CD14-positive monocyte (primary cell): ENCODE measurements at regions not wholly inside any gene's neighbourhood (a gene's known extent, or its start where the extent isn't known, plus 50 kb on each side); places are given as distances from the start of the nearest gene placed in this dataset.
A peak's percentile ranks its signal among the peaks of the same experiment; 100 is the strongest.

ENCODE experiments used
- DNase-seq, 3 donors: peaks; one replicate each; pipeline ENCODE4 v3.0.0-alpha.2; 2011 to 2022
- H2AFZ ChIP-seq: 2 replicates; pipeline ENCODE4 v1.6.0; 2012; ENCODE audit warnings: mild to moderate bottlenecking, low read depth, low read length, inconsistent platforms; ENCODE audit not compliant: insufficient read depth, poor library complexity, severe bottlenecking
- H3K27ac ChIP-seq, 2 donors: 1 replicate in 1 of 2; 2 replicates in 1 of 2; pipeline ENCODE4 v1.5.1; 2012 to 2013; ENCODE audit warnings: low read length in 2 of 2, control low read depth in 1 of 2, inconsistent platforms in 1 of 2, low read depth in 1 of 2, mild to moderate bottlenecking in 1 of 2
- H3K27me3 ChIP-seq, 2 donors: one replicate each; pipeline versions ENCODE4 v1.6.0 to v1.6.1; 2011 to 2013; ENCODE audit warnings: low read length in 2 of 2; ENCODE audit not compliant: control insufficient read depth in 2 of 2, insufficient read depth in 2 of 2
- H3K36me3 ChIP-seq, 2 donors: replicated peaks in 1 of 2; 1 replicate in 1 of 2; 2 replicates in 1 of 2; pipeline versions ENCODE4 v1.5.1 to v1.6.1; 2012 to 2013; ENCODE audit warnings: low read length in 2 of 2, control low read depth in 1 of 2, inconsistent platforms in 1 of 2, mild to moderate bottlenecking in 1 of 2; ENCODE audit not compliant: insufficient read depth in 2 of 2, control insufficient read depth in 1 of 2
- H3K4me1 ChIP-seq, 2 donors: 1 replicate in 1 of 2; 2 replicates in 1 of 2; pipeline versions ENCODE4 v1.5.1 to v1.6.1; 2012 to 2013; ENCODE audit warnings: low read length in 2 of 2, control low read depth in 1 of 2, inconsistent platforms in 1 of 2, mild to moderate bottlenecking in 1 of 2, moderate library complexity in 1 of 2; ENCODE audit not compliant: insufficient read depth in 2 of 2, control insufficient read depth in 1 of 2
- H3K4me2 ChIP-seq: replicated peaks from 2 replicates; pipeline ENCODE3; 2012; ENCODE audit warnings: low read length, moderate library complexity, mild to moderate bottlenecking; ENCODE audit not compliant: poor library complexity, severe bottlenecking; ENCODE audit errors: extremely low read depth
- H3K4me3 ChIP-seq, 3 experiments: fragments of 200-600 bp in 1 of 3; sonication (generic) in 1 of 3; replicated peaks in 1 of 3; 1 replicate in 2 of 3; 2 replicates in 1 of 3; pipeline ENCODE4 v1.5.1; 2011 to 2013; ENCODE audit warnings: low read length in 3 of 3, mild to moderate bottlenecking in 3 of 3, control low read depth in 2 of 3, low read depth in 2 of 3, inconsistent platforms in 1 of 3, moderate library complexity in 1 of 3
- H3K79me2 ChIP-seq: 2 replicates; pipeline ENCODE4 v1.6.0; 2012; ENCODE audit warnings: mild to moderate bottlenecking, control low read depth, inconsistent platforms, low read length, moderate library complexity; ENCODE audit not compliant: insufficient read depth
- H3K9ac ChIP-seq: 2 replicates; pipeline ENCODE4 v1.6.0; 2017; ENCODE audit warnings: low read length, mild to moderate bottlenecking; ENCODE audit not compliant: insufficient read depth, poor library complexity, severe bottlenecking
- H3K9me3 ChIP-seq, 2 donors: replicated peaks in 1 of 2; 1 replicate in 1 of 2; 2 replicates in 1 of 2; pipeline versions ENCODE4 v1.5.1 to v1.6.1; 2012 to 2013; ENCODE audit warnings: low read length in 2 of 2, control low read depth in 1 of 2; ENCODE audit not compliant: control insufficient read depth in 1 of 2, insufficient read depth in 1 of 2
- H4K20me1 ChIP-seq: 2 replicates; pipeline ENCODE4 v1.6.0; 2012; ENCODE audit warnings: mild to moderate bottlenecking, low read length, control low read depth, moderate library complexity; ENCODE audit not compliant: insufficient read depth
- H3K27ac Mint-ChIP-seq, 7 donors: one replicate each; pipeline ENCODE4 v1.8.0; 2020; ENCODE audit warnings: mild to moderate bottlenecking in 7 of 7, mixed read lengths in 7 of 7, moderate library complexity in 6 of 7, inconsistent platforms in 2 of 7
- H3K27me3 Mint-ChIP-seq, 3 donors: one replicate each; pipeline ENCODE4 v1.8.0; 2021 to 2022; ENCODE audit warnings: low read depth in 3 of 3, mild to moderate bottlenecking in 3 of 3, mixed read lengths in 3 of 3, moderate library complexity in 3 of 3, inconsistent platforms in 1 of 3
- H3K36me3 Mint-ChIP-seq, 2 donors: one replicate each; pipeline ENCODE4 v1.8.0; 2020; ENCODE audit warnings: mixed read lengths in 2 of 2, inconsistent platforms in 1 of 2, mild to moderate bottlenecking in 1 of 2
- H3K4me1 Mint-ChIP-seq: one replicate; pipeline ENCODE4 v1.8.0; 2020; ENCODE audit warnings: mild to moderate bottlenecking, mixed read lengths
- H3K4me3 Mint-ChIP-seq, 2 donors: one replicate each; pipeline ENCODE4 v1.8.0; 2020; ENCODE audit warnings: mild to moderate bottlenecking in 2 of 2, mixed read lengths in 2 of 2, moderate library complexity in 1 of 2
- H3K9me3 Mint-ChIP-seq, 7 donors: one replicate each; pipeline ENCODE4 v1.8.0; 2020 to 2022; ENCODE audit warnings: mixed read lengths in 7 of 7, mild to moderate bottlenecking in 6 of 7, moderate library complexity in 6 of 7, inconsistent platforms in 2 of 7
- WGBS: methylation state at CpG from one replicate; pipeline ENCODE4 v1.1.5; 2013; ENCODE audit warnings: missing lambda C conversion rate; ENCODE audit not compliant: insufficient coverage; 5-methylcytosine and 5-hydroxymethylcytosine counted together
- intact Hi-C, 2 donors: fragments of 100-400 bp; cut with micrococcal nuclease; formaldehyde crosslinking; loops; one replicate each; pipeline versions ENCODE4 v1.15.0 to v1.15.1; 2023
- TF ChIP-seq, protein P1 (sequence below): fragments of 200-600 bp; IDR thresholded peaks from one replicate; pipeline ENCODE4 v1.8.0; 2022; ENCODE audit warnings: antibody characterized with exemption, mild to moderate bottlenecking

- no peak overlapping the region for H3K27ac ChIP-seq
- TF ChIP-seq, protein P1, sequence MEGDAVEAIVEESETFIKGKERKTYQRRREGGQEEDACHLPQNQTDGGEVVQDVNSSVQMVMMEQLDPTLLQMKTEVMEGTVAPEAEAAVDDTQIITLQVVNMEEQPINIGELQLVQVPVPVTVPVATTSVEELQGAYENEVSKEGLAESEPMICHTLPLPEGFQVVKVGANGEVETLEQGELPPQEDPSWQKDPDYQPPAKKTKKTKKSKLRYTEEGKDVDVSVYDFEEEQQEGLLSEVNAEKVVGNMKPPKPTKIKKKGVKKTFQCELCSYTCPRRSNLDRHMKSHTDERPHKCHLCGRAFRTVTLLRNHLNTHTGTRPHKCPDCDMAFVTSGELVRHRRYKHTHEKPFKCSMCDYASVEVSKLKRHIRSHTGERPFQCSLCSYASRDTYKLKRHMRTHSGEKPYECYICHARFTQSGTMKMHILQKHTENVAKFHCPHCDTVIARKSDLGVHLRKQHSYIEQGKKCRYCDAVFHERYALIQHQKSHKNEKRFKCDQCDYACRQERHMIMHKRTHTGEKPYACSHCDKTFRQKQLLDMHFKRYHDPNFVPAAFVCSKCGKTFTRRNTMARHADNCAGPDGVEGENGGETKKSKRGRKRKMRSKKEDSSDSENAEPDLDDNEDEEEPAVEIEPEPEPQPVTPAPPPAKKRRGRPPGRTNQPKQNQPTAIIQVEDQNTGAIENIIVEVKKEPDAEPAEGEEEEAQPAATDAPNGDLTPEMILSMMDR = no peak
- H3K4me2 ChIP-seq = no peak overlapping the region
- no peak overlapping the region for H3K4me3 ChIP-seq
- H3K9me3 ChIP-seq = no peaks in the 10 kb centered on the region
- H2AFZ ChIP-seq = no peak overlapping the region
- no peaks in the 10 kb centered on the region for H4K20me1 ChIP-seq
- Mint-ChIP-seq H3K27me3 (peaks cover 1 to 18% (median 5%) of the 10 kb centered on the region in 3 donors), H3K9me3 (peaks cover 0 to 2% (median 0%) of the 10 kb centered on the region in 7 donors), H3K4me1 (peaks cover 2% of the 10 kb centered on the region), H3K4me3 (no peak overlapping the region), H3K36me3 (no peaks in the 10 kb centered on the region), H3K27ac (no peak overlapping the region)
- no peaks in the 10 kb centered on the region for H3K36me3 ChIP-seq
- no peak for DNase-seq
- intact Hi-C loops = no loop called here
- H3K4me1 ChIP-seq = no peaks in the 10 kb centered on the region
- H3K79me2 ChIP-seq = no peaks in the 10 kb centered on the region
- 79% methylated on average over 7 of the region's 8 CpGs for WGBS
- H3K27me3 ChIP-seq = no peaks in the 10 kb centered on the region
- H3K9ac ChIP-seq = no peak overlapping the region
Measured at GRCh38 chr2:120594856-120595685, 140.6 kb upstream of the GLI2 start.

- Histone ChIP-seq H3K27ac (no peak overlapping the region), H3K9me3 (no peaks in the 10 kb centered on the region), H3K4me3 (no peak overlapping the region), H2AFZ (no peak overlapping the region), H4K20me1 (no peaks in the 10 kb centered on the region), H3K27me3 (no peaks in the 10 kb centered on the region), H3K9ac (no peak overlapping the region), H3K36me3 (no peaks in the 10 kb centered on the region), H3K4me1 (no peaks in the 10 kb centered on the region), H3K79me2 (no peaks in the 10 kb centered on the region), H3K4me2 (no peak overlapping the region)
- peaks cover 0 to 13% (median 3%) of the 10 kb centered on the region in 3 donors for H3K27me3 Mint-ChIP-seq
- peak overlapping the region in 1 of 7 donors; percentile 6 for H3K27ac Mint-ChIP-seq
- peaks cover 0 to 2% (median 0%) of the 10 kb centered on the region in 7 donors for H3K9me3 Mint-ChIP-seq
- intact Hi-C loops = no loop called here
- no CpG with 5 or more reads among the region's 1 CpG for WGBS
- H3K4me1 Mint-ChIP-seq = peaks cover 2% of the 10 kb centered on the region
- TF ChIP-seq, protein P1 = no peak
- H3K36me3 Mint-ChIP-seq = no peaks in the 10 kb centered on the region
- H3K4me3 Mint-ChIP-seq = no peak overlapping the region
- no peak for DNase-seq
Measured at GRCh38 chr2:120595739-120596138, 139.9 kb upstream of the GLI2 start.
